Ovary (tissue), 7 donors: ENCODE measurements at regions not wholly inside any gene's neighbourhood (a gene's known extent, or its start where the extent isn't known, plus 50 kb on each side); places are given as distances from the start of the nearest gene placed in this dataset.

ENCODE experiments used
- DNase-seq, 5 donors: peaks; one replicate each; pipeline ENCODE4 v3.0.0-alpha.2; 2019 to 2020
- H3K27ac ChIP-seq, 2 donors: fragments of 200-600 bp; one replicate each; pipeline versions ENCODE4 v1.5.1 to v1.8.0; 2019 to 2022
- H3K27me3 ChIP-seq: fragments of 200-600 bp; one replicate; pipeline ENCODE4 v1.8.0; 2022
- H3K36me3 ChIP-seq: fragments of 200-600 bp; sonication (generic); one replicate; pipeline ENCODE4 v1.5.1; 2019
- H3K4me1 ChIP-seq: one replicate; pipeline ENCODE4 v1.8.1; 2013; ENCODE audit warnings: mild to moderate bottlenecking, moderate library complexity; ENCODE audit not compliant: insufficient read depth
- H3K4me3 ChIP-seq: fragments of 200-600 bp; sonication (generic); one replicate; pipeline ENCODE4 v1.5.1; 2017
- H3K9me3 ChIP-seq, 2 donors: fragments of 200-600 bp in 1 of 2; sonication (generic) in 1 of 2; one replicate each; pipeline versions ENCODE4 v1.5.1 to v1.8.1; 2013 to 2019; ENCODE audit warnings: mild to moderate bottlenecking in 1 of 2, moderate library complexity in 1 of 2
- EP300 ChIP-seq: sonication (generic); formaldehyde crosslinking; IDR thresholded peaks from one replicate; pipeline ENCODE4 v1.6.1; 2017; ENCODE audit warnings: antibody characterized with exemption
- POLR2A ChIP-seq: fragments of 450-650 bp; IDR thresholded peaks from one replicate; pipeline ENCODE4 v1.6.1; 2017; ENCODE audit warnings: antibody characterized with exemption, mild to moderate bottlenecking, moderate library complexity
- WGBS, 3 donors: extraction: QIAGEN DNeasy Blood & Tissue Kit in 1 of 3; methylation state at CpG; one replicate each; pipeline versions ENCODE4 v1.1.5 to v1.1.7; 2013 to 2017; 5-methylcytosine and 5-hydroxymethylcytosine counted together
- intact Hi-C, 4 donors: fragments of 100-400 bp; cut with DNase I; formaldehyde crosslinking; loops; one replicate each; pipeline versions ENCODE4 v1.11.0 to v1.15.1; 2022 to 2023
- TF ChIP-seq, protein P1 (sequence below), 3 donors: fragments of 450-650 bp in 2 of 3; fragments of 200-600 bp in 1 of 3; IDR thresholded peaks; one replicate each; pipeline versions ENCODE4 v1.5.1 to v1.8.0; 2016 to 2022; ENCODE audit warnings: antibody characterized with exemption in 3 of 3, mild to moderate bottlenecking in 1 of 3
- donor health status: DM: no; HTN: no; CAD: no; lungs with moderate emphysema.
- donor health status: DM: no; HTN: no; CAD: no.
- donor health status: Bipolar disorder and iron deficiency.
- donor health status: DM: no; HTN: no; CAD: no.
- donor health status: DM: yes; HTN: yes; CAD: no.

DNA sequence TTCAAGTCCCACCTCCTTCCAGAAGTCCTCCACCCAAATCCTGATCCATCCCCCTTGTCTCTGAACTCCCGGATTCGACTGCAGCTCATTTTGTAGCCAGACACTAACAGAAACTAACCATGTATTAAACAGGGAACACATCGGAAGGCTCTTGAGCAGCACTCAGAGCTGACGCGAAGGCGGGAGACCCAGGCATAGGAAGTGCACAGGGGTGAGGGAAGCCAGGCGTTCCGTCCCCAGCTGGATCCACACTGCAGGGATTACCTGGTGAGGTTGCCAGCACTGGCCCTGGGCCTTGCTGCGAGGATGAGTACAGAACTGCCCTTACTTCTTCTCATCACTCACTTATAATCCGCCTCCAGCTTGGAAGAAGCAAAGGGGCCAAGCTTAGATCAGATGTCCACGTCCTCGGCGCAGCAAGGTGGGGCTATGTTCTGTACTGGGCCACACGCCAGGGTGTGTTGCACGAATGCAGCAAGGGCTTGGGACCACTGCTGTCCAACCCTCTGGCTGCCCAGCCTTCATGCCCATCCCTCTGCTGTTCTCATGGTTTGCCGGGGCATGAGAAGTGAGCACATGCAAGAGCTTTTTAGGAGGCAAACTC is 124.2 kb upstream of the SMAD3 start:
- 73 to 83% (median 74%) methylated on average over 16 of the region's 16 CpGs for WGBS, 3 donors
- Histone ChIP-seq H3K27me3 (no peaks in the 10 kb centered on the region), H3K27ac (no peak overlapping the region), H3K9me3 (no peaks in the 10 kb centered on the region), H3K36me3 (no peaks in the 10 kb centered on the region), H3K4me3 (no peak overlapping the region), H3K4me1 (no peaks in the 10 kb centered on the region)
- TF ChIP-seq, protein P1, sequence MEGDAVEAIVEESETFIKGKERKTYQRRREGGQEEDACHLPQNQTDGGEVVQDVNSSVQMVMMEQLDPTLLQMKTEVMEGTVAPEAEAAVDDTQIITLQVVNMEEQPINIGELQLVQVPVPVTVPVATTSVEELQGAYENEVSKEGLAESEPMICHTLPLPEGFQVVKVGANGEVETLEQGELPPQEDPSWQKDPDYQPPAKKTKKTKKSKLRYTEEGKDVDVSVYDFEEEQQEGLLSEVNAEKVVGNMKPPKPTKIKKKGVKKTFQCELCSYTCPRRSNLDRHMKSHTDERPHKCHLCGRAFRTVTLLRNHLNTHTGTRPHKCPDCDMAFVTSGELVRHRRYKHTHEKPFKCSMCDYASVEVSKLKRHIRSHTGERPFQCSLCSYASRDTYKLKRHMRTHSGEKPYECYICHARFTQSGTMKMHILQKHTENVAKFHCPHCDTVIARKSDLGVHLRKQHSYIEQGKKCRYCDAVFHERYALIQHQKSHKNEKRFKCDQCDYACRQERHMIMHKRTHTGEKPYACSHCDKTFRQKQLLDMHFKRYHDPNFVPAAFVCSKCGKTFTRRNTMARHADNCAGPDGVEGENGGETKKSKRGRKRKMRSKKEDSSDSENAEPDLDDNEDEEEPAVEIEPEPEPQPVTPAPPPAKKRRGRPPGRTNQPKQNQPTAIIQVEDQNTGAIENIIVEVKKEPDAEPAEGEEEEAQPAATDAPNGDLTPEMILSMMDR (IDR thresholded peaks at IDR 0.05) = no peak
- no peak for TF ChIP-seq POLR2A
- no peak for TF ChIP-seq EP300
- intact Hi-C loops = loop anchor here (5.0 to 10.0 kb wide), 4 partner anchors 124 to 894 kb away; partner anchors contain the start of gene SMAD3 (in 1 of the 4)
- no peak for DNase-seq

- TF ChIP-seq POLR2A (no peak), EP300 (no peak)
- TF ChIP-seq, protein P1 (IDR thresholded peaks at IDR 0.05) = no peak
- Histone ChIP-seq H3K4me1 (no peaks in the 10 kb centered on the region), H3K27ac (no peak overlapping the region), H3K9me3 (no peaks in the 10 kb centered on the region), H3K4me3 (no peak overlapping the region), H3K36me3 (no peaks in the 10 kb centered on the region), H3K27me3 (no peaks in the 10 kb centered on the region)
- WGBS, 3 donors = 90 to 94% (median 92%) methylated on average over 3 of the region's 3 CpGs
- intact Hi-C loops = loop anchor here (5.0 to 10.0 kb wide), 4 partner anchors 123 to 893 kb away; partner anchors contain the start of gene SMAD3 (in 1 of the 4)
- no peak for DNase-seq
These were observed 123.6 kb upstream of the SMAD3 start for GRCh38 chr15:66941791-66942190.

- Histone ChIP-seq H3K36me3 (no peaks in the 10 kb centered on the region), H3K9me3 (no peaks in the 10 kb centered on the region), H3K4me3 (no peak overlapping the region), H3K27me3 (no peaks in the 10 kb centered on the region), H3K4me1 (no peaks in the 10 kb centered on the region), H3K27ac (no peak overlapping the region)
- no peak for DNase-seq
- WGBS, 3 donors = 93 to 95% (median 93%) methylated on average over 11 of the region's 11 CpGs
- TF ChIP-seq, protein P1 (IDR thresholded peaks at IDR 0.05) = no peak
- TF ChIP-seq POLR2A (no peak), EP300 (no peak)
- intact Hi-C loops = loop anchor here (5.0 to 10.0 kb wide), 4 partner anchors 122 to 892 kb away; partner anchors contain the start of gene SMAD3 (in 1 of the 4)
These were observed 122.6 kb upstream of the SMAD3 start for GRCh38 chr15:66942649-66943390.

DNA sequence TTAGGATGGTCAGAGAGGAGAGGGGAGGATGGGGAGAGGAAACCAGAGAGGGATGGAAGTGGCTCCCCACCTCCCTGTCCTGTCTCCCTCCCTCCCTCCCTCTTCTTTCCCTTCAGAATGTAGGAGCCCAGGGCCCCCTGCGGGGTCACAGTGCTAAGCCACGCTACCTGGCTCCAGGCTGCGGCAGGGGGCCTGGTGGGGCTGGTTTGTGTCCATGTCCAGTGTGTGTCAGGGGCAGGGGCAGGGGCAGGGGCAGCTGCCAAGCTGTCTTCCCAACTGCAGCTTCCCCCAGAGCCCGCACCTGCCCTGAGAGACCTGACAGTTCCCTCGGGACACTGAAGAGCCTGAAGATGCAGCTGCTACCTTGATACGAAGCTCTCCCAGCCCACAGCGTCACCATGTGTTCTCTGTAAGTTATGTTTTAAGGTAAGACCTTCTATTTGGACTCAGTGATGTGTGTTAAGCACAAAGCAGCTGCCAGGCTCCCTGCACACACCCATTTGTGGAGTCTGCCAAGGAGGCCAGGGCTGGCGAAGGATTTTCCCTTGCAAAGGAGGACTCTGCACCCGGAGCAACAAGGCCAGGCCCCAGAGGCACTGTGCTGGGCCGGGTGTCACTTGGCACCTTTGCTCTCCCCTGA is 121.8 kb upstream of the SMAD3 start:
- no peaks in the 10 kb centered on the region for H3K27me3 ChIP-seq
- H3K27ac ChIP-seq = no peak overlapping the region
- intact Hi-C loops = loop anchor here (5.0 to 10.0 kb wide), 4 partner anchors 121 to 891 kb away; partner anchors contain the start of gene SMAD3 (in 1 of the 4)
- no peaks in the 10 kb centered on the region for H3K4me1 ChIP-seq
- no peak for DNase-seq
- no peak for TF ChIP-seq EP300
- no peak for TF ChIP-seq POLR2A
- TF ChIP-seq, protein P1 (IDR thresholded peaks at IDR 0.05) = no peak
- no peak overlapping the region for H3K4me3 ChIP-seq
- H3K9me3 ChIP-seq = no peaks in the 10 kb centered on the region
- no peaks in the 10 kb centered on the region for H3K36me3 ChIP-seq
- WGBS, 3 donors = 85 to 92% (median 88%) methylated on average over 8 to 10 of the region's 10 CpGs
